SK-N-DZ (cell line): ENCODE measurements at regions not wholly inside any gene's neighbourhood (a gene's known extent, or its start where the extent isn't known, plus 50 kb on each side); places are given as distances from the start of the nearest gene placed in this dataset.

Experiments
- DNase-seq: peaks from one replicate; pipeline ENCODE4 v3.0.0-alpha.2; 2015; ENCODE audit warnings: low spot score

DNA sequence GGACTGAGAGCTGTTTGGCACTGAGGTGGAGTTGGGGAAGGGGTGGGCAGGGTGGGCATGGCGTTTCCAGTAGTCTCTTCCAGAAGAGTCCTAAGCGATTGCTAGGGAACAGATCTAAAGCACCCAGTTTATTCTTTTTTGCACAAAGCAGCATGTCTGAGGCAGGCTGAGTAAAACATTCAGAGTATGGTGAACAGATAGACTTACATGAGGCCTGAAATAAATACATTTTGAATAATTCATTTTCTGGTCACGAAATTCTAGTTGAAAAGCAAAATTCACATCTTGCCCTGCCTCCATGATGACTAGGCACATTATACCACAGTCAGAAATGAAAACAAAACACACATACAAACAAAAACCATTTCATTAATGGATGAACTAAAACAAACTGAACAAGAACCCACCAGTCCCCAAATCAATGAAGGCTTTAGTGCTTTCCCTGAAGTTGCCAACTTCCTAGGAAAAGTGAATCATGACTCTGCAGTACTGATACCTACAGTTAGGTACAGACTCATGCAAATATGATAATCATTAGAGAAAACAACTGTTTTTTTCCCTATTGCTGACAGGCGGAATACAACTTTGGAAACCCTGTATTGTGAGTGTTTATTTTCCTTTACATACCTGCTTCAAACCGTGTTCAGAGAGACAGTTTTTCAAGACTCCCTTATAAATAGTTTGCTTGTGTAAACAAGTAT, 702.9 kb upstream of the POU3F2 start:
- DNase-seq: no peak

DNA sequence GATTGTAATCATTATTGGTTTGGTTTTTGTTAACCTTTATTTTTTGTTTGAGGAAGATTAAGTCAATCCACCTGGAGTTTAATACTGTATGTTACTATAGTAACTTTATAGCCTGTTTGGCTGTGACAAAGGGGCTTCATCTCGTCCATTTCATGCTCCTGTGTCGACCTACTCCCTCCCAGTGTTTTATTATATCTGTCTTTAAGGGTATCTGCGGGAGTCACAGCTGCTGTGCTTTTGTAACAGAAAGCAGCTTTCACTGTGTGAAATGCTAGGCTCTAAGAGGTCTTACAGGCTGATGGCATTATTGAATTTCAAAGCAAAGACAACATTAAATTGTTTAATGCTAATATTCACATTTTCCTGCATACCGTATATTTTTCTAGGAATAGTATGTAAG, 698.0 kb upstream of the POU3F2 start:
- no peak for DNase-seq

DNA sequence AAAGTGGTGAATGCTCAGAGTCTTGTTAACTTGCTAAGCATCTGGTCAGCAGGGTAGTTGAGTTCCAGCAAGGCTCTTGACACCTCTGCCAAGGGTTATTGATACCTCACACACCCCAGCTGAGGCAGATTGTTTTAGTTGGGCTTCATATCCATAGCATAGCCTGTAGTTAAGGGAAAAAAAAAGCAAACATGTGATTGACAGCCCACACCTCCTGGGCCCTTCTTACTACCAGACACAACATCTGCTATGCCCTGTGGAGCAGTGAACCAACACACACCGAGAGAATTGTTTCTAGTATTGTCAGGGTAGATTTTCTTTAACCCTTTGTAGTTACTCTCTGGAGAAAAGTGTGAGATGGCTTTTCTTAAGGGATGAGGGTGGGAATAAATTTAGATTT, 697.0 kb upstream of the POU3F2 start:
- no peak for DNase-seq

DNA sequence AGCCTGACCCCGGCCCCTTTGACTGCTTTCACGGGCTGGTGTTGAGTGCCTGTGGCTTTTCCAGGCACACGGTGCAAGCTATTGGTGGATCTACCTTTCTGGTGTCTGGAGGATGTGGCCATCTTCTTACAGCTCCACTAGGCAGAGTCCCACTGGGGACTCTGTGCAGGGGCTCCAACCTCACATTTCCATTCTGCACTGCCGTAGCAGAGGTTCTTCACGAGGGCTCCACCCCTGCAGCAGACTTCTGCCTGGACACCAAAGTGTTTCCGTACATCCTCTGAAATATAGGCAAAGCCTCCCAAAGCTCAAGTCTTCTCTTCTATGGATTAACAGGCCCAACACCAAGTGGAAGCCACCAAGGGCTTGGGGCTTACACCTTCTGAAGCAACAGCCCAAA, 691.5 kb upstream of the POU3F2 start:
- no peak for DNase-seq

DNA sequence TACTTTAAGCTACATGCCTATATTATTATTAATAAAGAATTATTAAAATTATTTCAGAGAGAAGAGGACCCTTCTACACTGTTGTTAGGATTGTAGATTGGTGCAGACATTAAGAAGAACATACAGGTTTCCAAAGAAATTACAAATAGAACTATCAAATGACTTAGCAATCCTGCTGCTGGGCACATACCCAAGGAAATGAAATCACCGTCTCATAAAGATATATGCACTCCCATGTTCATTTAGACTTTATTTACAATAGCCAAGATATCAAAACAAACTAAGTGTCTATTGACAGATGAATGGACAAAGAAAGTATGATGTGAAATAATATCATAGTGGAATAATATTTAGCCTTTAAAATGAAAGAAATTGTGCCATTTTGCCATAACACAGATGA, 687.7 kb upstream of the POU3F2 start:
- DNase-seq: no peak

DNA sequence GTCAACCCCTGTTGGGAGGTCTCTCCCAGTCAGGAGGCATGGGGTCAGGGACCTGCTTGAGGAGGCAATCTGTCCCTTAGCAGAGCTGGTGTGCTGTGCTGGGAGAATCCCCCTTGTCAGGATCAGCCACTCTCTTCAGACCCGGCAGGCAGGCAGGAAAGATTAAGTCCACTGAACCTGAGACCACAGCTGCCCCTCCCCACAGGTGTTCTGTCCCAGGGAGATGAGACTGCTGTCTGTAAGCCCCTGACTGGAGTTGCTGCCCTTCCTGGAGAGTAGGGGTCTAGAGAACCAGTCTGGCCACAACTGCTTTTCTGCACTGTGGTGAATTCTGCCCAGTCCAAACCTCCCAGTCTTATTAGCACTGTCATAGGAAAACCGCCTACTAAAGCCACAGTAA, 677.8 kb upstream of the POU3F2 start:
- no peak for DNase-seq

DNA sequence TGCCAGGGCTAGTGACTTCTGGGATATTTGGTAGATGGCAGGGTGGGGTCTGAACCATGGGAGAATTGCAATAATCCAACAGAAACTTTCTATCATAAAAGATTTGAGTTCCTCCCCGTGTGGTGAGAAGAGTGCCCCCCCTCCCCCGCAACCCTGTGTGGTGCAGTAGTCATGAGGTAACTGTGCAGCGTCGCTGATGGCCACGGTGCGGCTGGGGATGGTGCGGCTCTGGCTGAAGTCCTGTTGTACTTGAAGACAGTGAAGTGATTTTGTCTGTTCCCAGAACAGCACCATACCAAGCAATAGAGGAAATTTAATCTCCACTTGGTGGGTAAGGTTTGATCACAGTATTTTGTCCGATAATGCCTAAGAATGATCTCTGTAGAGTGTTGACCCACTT, 654.8 kb upstream of the POU3F2 start:
- peak; percentile 4 for DNase-seq

DNA sequence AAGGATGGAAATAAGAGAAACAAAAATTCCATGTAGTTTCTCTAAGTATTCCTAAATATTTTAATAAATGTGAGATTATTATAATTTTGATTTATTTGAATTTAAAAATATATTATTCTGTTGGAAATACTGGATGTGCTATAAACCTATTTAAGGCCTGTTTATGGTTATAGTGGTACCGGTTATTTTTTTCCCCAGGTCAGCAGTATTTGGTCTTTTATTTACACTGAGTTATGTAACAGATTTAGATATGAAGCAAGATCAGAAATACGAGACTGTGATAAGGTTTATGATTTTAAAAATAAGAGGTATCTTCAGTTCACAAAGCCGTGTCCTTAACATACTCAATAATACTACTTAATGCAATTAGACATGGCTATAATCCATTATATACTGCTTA, 634.3 kb upstream of the POU3F2 start:
- no peak for DNase-seq

DNA sequence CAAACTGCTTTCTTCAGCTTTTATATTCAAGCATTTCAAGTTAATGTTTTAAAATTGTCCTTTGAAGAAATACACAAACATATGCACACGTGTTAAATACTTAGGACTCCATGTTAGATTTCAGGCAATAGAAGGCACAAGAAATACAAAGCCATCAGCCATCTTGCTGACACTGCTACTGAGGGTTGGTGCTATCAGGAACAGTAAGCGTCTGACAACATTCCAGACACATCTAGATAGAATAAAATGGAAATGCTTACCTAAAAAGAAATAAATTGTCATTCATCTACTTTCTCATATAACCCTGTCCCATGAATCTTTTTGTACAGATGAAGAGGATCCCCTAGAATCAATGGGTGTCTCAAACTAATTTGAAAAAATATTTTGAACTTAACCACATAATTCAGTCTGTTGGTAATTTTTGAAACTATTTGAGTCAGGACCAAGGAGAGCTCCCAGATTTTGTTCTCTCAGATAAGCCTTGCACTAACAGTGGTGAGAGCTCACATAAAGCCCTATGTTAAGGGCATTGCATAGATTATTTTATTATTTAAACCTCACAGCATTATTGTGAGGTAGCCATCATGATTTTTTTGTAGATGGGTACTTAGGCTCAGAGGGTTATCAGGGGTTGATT, 631.1 kb upstream of the POU3F2 start:
- DNase-seq: no peak

DNA sequence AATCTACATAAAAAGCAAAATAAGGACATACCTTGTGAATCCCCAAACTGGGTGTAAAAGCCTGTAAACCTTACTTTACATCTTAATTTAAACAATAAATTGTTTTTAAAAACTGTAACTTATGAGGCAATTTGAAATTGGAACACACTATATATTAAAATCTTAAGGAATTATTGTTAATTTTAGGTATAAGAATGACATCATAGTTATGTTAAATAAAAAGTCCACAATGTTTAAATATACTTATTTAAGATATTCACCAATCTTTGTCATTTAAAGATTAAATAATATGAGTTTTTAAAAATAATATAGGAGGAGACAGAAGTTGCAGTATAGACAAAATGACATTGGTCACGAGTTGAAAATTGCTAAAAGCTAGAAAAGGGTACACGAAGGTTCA, 621.9 kb upstream of the POU3F2 start:
- no peak for DNase-seq

DNA sequence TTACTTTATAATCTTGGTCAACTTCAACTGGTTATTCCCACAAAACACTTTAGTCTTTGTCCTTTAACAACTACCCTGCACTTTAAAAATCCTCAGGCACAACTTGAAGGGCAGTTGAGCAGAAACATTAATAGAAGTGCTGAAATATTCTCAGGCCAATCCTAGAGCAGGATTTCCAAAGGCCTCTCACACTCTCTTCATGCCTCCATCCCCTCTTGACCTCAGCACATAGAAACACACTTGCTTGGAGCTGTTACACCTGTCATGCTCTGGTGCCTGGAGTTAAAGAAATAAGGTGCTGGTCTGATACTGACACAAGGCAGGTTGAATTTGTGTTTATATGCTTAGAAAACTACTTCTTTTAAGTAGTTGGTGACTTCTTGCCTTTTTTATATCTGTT, 618.8 kb upstream of the POU3F2 start:
- DNase-seq: no peak

DNA sequence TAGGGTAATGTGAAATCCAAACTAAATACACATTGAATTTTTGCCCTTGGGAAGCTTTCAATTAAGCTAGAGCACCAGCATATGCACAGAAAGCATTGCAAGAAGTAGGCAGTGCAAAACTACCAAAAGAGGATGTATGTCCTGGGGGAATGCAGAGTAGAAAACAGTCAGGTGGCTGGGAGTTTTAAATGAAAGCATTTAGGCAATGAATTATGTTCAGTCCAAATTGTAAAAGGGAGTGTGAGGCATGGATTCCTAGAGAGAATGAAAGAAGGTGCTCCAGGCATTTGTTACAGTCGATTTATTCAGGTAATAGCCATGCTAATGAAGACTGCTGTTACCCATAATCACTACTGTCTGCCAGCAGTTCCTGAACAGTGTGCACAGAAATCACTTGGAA, 604.1 kb upstream of the POU3F2 start:
- no peak for DNase-seq

DNA sequence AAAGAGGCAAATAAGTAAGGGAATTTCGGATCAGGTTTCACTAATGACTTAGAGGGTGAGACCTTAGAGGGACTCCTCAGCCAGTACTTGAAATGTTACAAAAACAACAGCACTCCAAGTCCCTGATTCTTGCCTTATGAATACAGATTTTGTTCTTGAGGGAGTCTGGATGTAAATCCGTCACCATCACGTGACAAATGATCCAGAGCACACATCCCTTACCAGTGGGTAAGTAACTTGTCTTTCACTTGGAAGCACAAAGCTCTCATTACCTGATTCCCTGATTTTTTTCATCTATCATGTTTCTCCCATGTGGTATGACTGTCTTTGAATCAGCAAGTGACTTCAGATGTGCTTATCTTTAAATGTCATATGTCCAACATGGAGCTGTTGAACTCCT, 595.3 kb upstream of the POU3F2 start:
- no peak for DNase-seq

DNA sequence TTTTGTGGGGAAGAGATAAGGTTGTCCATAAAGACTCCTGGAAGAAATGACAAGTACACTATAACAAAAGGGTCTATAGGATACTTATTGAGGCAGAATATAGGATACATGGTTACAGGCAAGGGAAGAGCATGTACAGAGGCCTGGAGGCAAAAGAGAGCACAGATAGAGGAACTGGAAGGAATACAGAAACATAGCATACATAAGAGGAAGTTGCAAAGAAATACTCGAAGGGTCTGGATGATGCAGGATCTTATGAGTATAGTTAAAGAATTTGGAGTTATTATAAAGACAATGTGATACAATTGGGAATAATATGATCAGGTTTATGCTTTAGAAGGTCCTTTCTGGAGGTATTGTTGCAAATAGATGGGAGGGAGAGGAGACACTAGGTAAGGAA, 592.7 kb upstream of the POU3F2 start:
- no peak for DNase-seq

DNA sequence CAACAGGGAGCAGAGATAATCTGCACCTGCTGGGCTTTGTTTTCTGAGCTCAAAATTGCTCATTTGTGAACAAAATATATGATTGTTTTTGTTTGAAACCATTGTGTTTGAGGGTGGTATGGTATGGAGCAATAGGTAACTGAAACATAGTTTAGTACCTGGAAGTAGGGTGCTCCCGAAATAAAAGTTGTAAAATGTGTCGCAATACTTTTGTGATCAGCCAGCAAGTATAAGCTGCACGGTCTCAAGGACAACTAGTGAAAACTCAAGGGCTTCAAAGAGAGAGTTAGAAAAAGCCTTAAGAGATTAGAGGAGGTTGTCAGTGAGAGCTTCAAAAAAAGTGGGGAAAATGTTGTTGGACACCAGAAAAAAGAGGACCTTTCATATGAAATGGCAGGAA, 579.8 kb upstream of the POU3F2 start:
- no peak for DNase-seq

DNA sequence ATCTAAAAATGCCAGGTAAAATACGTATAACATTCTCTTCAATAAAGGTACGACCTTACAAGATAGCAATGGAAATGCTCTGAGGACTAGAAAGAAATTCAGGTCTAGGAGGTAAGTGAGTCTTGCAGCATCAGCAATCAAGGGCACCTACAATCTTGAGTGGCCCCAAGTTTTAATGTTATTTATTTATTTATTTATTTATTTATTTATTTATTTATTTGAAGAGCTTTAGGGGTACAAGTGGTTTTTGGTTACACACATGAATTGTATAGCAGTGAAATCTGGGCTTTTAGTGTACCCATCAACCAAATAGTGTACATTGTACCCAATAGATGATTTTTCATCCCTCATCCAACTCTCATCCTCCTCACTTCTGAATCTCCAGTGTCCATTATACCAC, 574.0 kb upstream of the POU3F2 start:
- no peak for DNase-seq

DNA sequence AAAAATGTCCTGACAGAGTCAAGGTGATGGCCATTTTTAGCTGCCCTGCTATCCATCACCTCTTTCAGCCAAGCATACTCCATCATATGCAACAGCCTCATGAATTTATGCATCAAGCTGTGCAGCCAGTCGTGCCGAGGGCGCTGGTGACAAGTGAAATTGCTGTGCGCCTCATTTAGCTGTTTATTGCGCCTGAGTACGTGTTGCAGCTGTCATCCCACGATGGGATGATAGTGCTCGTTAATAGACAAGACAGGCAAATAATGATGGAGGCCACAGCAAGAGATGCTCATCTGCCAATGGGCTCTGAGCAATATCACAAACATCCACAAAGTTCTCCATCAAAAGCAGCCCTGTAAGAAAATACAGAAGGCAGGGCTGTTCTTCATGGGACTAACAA, 562.3 kb upstream of the POU3F2 start:
- DNase-seq: no peak

DNA sequence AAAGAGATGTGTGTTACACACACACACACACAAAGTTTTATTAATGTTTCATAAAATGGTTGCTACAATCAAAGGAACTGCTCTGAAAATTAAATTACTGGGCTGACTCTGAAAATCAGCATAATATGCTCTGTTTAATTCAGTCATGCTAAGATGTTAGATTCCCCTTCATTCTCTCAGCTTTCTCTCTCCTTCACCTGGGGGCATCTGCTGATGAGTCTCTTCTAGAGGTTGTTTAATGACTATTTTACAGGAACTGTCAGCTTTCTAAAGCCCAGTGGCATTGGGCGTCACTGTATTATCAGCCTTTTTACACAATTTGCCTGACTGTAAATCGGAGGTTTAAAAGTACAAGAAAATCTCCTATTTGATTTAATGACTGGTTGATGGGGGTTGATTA, 559.7 kb upstream of the POU3F2 start:
- DNase-seq: no peak

DNA sequence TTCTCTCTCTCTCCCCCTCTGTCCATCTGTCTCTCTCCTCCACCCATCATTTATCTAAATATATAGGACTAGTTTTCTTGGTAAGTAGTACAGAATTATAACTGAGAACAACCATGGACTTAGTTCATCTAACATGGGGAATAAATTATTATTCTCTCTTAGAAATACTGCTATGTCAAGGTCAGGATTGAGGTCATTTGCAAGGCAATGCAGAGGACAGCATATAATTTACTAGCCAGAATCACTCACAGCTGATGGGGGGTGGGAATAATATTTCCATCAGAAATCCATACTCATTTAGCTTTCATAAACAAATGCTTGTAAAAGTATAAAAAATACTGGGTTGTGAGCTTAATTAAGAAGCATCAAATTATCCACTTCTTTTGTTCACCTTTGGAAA, 553.9 kb upstream of the POU3F2 start:
- no peak for DNase-seq

DNA sequence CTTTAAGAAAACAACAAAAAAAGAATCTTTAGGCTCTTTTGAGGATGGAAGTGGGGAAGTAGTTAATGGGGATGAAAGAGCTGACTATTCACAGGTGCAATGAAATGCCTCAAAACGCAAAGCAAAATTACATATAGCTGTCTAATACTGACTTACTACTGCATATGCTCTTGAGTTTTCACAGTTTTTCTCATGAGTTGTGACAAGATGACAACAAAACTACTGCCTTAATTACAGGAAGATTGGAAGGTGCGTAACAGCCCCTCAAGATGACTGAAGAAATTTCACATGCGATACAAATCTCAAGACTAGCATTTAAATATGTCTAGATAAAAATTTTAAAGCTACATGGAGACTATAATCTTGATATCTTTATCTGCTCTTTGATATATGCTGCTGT, 547.8 kb upstream of the POU3F2 start:
- no peak for DNase-seq

DNA sequence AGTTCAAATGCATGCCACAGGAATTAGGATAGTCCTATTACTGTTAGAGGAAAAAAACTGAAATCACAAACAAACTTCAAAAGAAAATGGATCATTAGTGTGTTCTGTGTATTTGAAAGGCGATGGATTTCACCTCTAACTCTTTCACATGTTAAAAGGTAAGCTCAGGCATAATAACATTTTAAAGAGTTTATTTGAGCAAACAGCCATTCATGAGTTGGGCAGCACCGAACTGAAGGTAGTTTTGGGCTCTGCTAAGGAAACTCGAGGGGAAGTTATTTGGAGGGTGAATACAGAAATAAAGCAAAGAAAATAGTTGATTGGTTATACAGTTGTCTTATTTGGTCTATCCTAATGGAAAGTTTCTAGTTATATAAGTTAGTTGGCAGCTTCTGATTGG, 546.5 kb upstream of the POU3F2 start:
- DNase-seq: no peak

DNA sequence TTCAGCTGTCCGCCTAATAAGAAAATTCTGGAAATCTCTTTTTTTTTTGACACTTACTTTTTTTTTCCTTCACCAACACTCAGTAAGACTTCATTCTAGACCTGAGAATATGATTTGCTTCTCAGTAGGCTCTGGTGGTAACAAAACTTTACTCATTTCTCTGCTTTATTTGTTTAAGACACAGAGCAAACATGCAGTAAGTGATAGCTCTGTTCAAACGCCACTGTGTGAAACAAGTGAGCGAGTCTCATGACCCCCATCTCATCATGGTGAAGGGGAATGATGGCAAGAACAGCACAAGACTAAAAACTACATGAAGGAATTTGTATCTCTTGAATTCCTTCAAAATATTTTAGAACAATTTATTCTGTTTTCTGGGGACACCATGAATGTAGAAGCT, 541.6 kb upstream of the POU3F2 start:
- no peak for DNase-seq

DNA sequence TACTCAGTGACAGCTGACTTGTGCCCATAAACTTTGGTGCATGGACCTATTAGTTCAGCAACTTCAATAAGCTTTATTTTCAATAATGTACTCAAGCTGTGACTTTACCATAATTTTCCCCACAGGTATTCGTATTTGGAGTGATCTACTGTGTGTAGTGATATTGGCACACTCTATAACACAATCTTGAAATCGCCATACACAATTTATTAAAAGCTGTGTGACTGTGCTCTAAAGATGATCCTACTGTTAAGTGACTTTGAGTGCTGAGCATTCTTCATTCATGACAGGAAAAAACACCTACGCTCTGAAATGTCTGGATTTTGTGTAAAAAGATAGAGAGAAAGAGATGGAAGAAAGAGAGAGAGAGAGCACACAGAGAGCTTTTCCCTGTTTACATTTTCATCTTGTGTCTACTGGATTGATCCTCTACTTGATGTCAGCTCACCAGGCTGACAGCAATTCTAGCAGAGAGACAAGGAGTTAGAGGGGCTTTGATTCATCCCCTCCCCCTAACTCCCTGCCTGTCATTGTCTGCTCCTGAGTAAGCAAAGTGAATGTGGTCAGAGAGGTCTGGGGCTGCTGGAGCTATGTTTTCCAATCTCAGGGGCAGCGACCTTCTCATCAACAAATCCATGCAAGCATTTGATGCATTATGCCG, 538.7 kb upstream of the POU3F2 start:
- no peak for DNase-seq
